ENCODE measurements at regions not wholly inside any gene's neighbourhood (a gene's known extent, or its start where the extent isn't known, plus 50 kb on each side); places are given as distances from the start of the nearest gene placed in this dataset.

- TF ChIP-seq CTCF (conservative IDR thresholded peaks at IDR 0.05) (no peak), ZFX (IDR thresholded peaks at IDR 0.05) (no peak)
These were observed 244.9 kb downstream of the IRS1 start for GRCh38 chr2:226554701-226555100.
